GM19468 (cell line): ENCODE measurements at regions not wholly inside any gene's neighbourhood (a gene's known extent, or its start where the extent isn't known, plus 50 kb on each side); places are given as distances from the start of the nearest gene placed in this dataset.

Experiments used
- ATAC-seq: cut with Tn5 transposase; IDR thresholded peaks from one replicate; pipeline ENCODE4 v1.9.1; 2021; ENCODE audit warnings: mild to moderate bottlenecking, moderate library complexity, moderate number of reproducible peaks; ENCODE audit not compliant: unreplicated experiment; ENCODE audit errors: extremely low read depth

DNA sequence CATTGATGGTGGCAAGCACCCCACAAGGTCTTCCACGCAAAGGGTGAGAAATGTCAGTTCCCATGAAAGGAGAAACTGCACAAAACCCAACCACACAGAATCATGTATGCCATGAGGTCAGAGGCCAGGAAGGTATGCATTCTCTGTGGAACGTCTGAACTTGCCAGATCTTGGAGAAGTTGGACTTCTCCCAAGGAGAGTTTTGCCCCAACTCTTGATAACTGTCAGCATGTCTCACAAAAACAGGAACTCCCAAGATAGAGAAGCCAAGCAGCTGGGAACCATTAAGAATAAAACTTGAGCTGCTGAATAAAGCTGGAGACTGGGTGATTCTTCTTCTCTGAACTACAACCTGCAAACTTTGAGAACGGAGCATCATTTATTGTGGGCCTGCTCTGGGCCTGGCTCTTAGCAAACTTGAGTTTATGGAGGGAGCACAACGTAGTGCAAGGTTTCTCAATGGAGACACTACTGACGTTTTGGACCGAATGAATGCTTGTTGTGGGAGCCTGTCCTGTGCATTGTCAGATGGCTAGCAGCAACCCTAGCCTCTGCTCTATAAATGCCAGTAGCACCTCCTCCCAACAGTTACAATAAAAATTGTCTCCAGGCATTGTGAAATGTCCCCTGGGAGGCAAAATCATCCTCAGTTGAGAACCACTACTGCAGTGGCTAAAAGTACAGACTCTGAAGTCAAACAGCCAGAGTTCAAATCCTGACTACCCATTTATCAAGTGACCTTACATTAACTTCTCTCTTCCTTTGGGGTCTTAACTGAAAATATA, 193.5 kb downstream of the ACTL7B start:
- no peak for ATAC-seq

- no peak for ATAC-seq
Measured at GRCh38 chr9:108656566-108656965, 199.2 kb downstream of the ACTL7B start.

- no peak for ATAC-seq
Measured at GRCh38 chr9:108655818-108656217, 200.0 kb downstream of the ACTL7B start.

DNA sequence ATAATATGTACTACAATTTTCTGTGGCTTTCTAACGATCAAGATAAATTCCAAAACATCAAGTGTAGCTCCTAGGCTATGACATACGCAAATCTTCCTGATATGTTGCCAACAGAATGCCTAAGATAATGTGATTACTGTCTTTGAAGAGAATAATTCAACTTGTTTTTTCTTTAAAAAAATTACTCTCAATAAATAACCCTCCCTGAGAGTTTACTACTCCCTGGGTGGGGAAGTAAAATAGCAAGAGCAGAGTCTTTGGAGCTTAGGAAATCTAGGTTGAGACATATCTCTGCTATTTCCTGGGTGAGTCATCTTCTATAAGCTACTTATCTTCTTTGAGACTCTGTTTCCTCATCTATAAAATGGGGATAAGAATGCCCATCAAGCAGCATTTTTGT, 201.2 kb downstream of the ACTL7B start:
- no peak for ATAC-seq

- ATAC-seq: no peak
Measured at GRCh38 chr9:108652851-108653250, 202.9 kb downstream of the ACTL7B start.

DNA sequence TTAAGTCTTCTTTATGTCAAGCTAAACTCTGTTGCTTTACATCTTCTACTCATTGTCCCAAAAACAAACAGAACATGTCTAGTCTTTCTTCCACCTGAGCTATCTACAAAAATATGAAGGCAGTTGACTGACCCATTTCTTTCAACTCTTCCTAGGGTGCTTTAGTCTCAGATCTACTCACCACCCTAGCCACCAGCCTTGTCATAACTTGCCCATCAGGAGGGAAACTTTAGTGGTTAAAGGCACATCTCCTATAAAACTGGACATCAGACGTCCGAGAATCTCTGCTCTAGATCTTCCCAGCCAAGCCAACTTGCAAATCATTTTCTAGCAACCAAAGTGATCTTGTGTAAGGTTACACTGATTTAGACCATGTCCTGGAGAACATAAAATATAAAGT, 205.0 kb downstream of the ACTL7B start:
- no peak for ATAC-seq

- no peak for ATAC-seq
Measured at GRCh38 chr9:108645520-108645919, 210.3 kb downstream of the ACTL7B start.

- no peak for ATAC-seq
Measured at GRCh38 chr9:108643731-108644510, 211.9 kb downstream of the ACTL7B start.

DNA sequence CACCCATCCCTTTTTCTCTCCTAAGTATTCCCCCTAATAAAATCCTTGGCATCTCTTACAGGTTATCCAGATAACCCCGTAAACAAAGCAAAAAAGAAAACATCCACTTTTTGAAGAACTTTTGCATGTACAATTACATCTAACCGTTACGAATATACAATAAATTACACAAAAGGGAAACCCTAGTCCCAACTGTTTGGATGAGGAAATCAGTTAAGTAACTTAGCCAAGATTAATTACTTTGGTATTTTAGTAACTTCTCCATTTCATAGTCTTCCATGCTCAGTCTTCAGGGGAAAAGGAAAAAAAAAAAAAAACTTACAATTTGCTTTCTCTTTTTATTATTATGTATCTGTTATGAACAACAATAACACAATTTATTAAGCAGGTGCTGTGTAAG, 212.9 kb downstream of the ACTL7B start:
- no peak for ATAC-seq

- no peak for ATAC-seq
Measured at GRCh38 chr9:108640230-108640629, 215.6 kb downstream of the ACTL7B start.

- no peak for ATAC-seq
Measured at GRCh38 chr9:108639696-108640095, 216.1 kb downstream of the ACTL7B start.

GRCh38 chr9:108639091-108639490, 216.7 kb downstream of the ACTL7B start:
- ATAC-seq: no peak

DNA sequence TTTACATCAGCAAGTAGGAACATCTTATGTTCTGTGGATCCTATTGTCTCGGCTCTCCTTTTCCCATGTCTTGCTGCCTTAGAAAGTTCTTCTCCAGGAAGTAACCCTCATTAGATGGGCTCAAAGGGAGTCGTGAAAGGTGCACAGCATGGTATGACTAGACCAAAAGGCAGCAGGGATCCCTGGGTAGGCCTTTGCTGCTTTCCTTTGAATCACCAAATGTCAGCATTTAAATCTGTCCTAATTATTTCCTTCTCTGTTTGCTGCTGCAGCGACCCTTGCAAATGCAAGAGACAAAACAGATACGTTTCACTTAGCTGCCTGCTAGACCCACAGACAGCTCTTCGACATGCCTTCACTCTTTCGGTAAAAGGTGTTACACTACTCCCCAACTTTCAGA, 218.4 kb downstream of the ACTL7B start:
- no peak for ATAC-seq

GRCh38 chr9:108636013-108636412, 219.8 kb downstream of the ACTL7B start:
- ATAC-seq: no peak

GRCh38 chr9:108634672-108635462, 220.9 kb downstream of the ACTL7B start:
- ATAC-seq: no peak

DNA sequence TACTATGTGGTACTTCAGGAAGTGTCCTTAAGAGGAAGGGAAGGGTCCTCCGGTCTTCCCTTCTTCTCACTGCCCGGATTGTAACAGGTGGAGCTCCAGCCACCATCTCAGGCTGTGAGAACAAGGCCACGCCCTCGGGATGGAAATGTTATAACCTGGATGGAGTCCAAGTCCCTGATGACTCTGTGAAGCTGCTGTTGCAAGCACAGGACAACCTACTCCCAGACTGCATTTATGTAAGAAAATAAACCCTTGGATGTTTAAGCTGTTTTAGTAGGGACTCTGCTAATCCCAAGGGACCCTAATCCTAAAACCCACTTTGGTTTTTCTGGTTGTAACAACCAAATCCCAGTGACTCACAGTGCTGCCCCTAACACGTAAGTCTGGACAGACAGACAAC, 221.6 kb downstream of the ACTL7B start:
- ATAC-seq: no peak

DNA sequence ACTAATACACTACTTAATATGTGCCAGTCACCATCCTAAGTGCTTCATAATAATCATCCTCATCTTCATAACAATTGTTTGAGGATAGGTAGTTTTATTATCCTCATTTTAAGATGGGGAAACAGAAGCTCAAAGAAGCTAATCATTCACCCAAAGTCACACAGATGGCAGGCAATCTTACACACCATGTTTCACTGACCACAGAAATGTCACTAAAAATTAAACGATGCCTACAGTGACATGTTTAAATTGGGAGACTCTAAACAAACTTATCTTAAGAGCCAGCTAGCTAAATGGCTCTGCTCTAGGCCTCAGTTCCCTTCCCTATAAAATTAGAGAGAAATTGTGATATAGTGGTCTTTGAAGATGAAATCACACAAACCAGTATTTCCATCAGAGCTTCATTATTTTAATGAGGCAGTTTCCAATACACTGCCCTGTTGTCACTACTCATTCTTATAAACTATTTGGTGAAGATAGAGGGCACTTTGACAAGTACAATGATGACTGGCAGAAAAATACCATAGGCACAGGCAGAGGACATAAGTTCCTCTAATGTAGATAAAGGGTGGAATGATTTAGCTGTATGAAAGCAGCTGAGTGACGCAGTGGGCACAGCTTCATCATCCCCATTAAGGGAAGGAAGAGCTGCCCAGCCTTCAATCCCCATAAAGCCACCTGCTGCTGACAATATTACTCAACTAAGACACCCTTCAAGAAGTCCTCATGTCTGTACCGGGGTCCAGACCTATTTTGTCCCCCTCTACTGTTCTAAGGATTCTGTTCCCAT, 224.1 kb downstream of the ACTL7B start:
- no peak for ATAC-seq

GRCh38 chr9:108628316-108628715, 227.5 kb downstream of the ACTL7B start:
- no peak for ATAC-seq

DNA sequence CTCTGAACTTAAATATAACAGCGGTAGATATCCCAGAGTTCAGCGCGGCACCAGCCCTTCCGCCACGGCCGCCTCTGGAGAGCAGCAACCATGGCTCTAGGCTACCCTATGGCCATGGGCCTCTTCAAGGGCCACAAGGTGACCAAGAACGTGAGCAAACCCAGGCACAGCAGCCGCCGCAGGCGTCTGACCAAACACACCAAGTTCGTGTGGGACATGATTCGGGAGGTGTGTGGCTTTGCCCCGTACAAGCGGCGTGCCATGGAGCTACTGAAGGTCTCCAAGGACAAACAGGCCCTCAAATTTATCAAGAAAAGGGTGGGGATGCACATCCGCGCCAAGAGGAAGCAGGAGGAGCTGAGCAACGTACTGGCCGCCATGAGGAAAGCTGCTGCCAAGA, 229.0 kb downstream of the ACTL7B start:
- no peak for ATAC-seq
